MCF 10A (cell line): ENCODE measurements at regions not wholly inside any gene's neighbourhood (a gene's known extent, or its start where the extent isn't known, plus 50 kb on each side); places are given as distances from the start of the nearest gene placed in this dataset.

Source experiments
- BruUV-seq: library from RNA; stranded (reverse); fragments of 400-500 nt; replicated peaks from 2 replicates; lab custom pipeline; 2021; lab: Mats Ljungman, UMichigan
- CTCF ChIA-PET: fragments of 300-600 bp; sonication (Branson Sonifier 250); formaldehyde crosslinking; extraction: SDS; loops from one replicate; lab custom pipeline; 2021; ENCODE audit warnings: antibody characterized with exemption, inconsistent platforms; lab: Yijun Ruan, JAX
- POLR2A ChIA-PET: fragments of 300-600, 350-650 bp; sonication (Branson Sonifier 250); formaldehyde crosslinking; extraction: SDS; loops from one replicate; lab custom pipeline; 2020; ENCODE audit warnings: antibody characterized with exemption, inconsistent platforms; lab: Yijun Ruan, JAX
- DNase-seq: peaks from one replicate; pipeline ENCODE4 v3.0.0-alpha.2; 2018; ENCODE audit not compliant: unreplicated experiment
- H3K27ac Mint-ChIP-seq: one replicate; pipeline ENCODE4 v1.8.0; 2022; ENCODE audit warnings: mild to moderate bottlenecking, low read depth, mixed read lengths; ENCODE audit not compliant: unreplicated experiment
- H3K27me3 Mint-ChIP-seq: one replicate; pipeline ENCODE4 v1.8.0; 2022; ENCODE audit warnings: mixed read lengths; ENCODE audit not compliant: insufficient read depth, unreplicated experiment
- H3K36me3 Mint-ChIP-seq: one replicate; pipeline ENCODE4 v1.8.0; 2022; ENCODE audit warnings: mild to moderate bottlenecking, moderate library complexity, mixed read lengths; ENCODE audit not compliant: insufficient read depth, unreplicated experiment
- H3K4me1 Mint-ChIP-seq: one replicate; pipeline ENCODE4 v1.8.0; 2022; ENCODE audit warnings: mixed read lengths; ENCODE audit not compliant: insufficient read depth, unreplicated experiment
- H3K4me3 Mint-ChIP-seq: one replicate; pipeline ENCODE4 v1.8.0; 2022; ENCODE audit warnings: mild to moderate bottlenecking, moderate library complexity, mixed read lengths; ENCODE audit not compliant: unreplicated experiment
- H3K9me3 Mint-ChIP-seq: one replicate; pipeline ENCODE4 v1.8.0; 2022; ENCODE audit warnings: mixed read lengths; ENCODE audit not compliant: unreplicated experiment
- CTCF ChIP-seq: fragments of 200-600 bp; IDR thresholded peaks from one replicate; pipeline ENCODE4 v1.8.0; 2022; ENCODE audit warnings: antibody characterized with exemption, mild to moderate bottlenecking; ENCODE audit not compliant: unreplicated experiment
- intact Hi-C: fragments of 100-400 bp; cut with micrococcal nuclease; formaldehyde crosslinking; loops from 2 replicates; pipeline ENCODE4 v1.14.1; 2022

- Mint-ChIP-seq H3K27ac (no peak overlapping the region), H3K4me3 (no peak overlapping the region), H3K36me3 (peaks cover 6% of the 10 kb centered on the region), H3K27me3 (no peaks in the 10 kb centered on the region), H3K4me1 (no peaks in the 10 kb centered on the region), H3K9me3 (peaks cover 11% of the 10 kb centered on the region)
- no peak for TF ChIP-seq CTCF
- CTCF ChIA-PET: interaction anchor here (0.6 kb wide), 1 partner anchor 457 kb away, joined by 3 read pairs; no protein-coding TSS in a partner anchor
- DNase-seq: no peak
- no TSS peak for BruUV-seq
- intact Hi-C loops: no loop called here
- POLR2A ChIA-PET: interaction anchor here (0.6 kb wide), 1 partner anchor 429 kb away, joined by 3 read pairs; no protein-coding TSS in a partner anchor
These were observed 90.0 kb upstream of the SLC35B3 start for GRCh38 chr6:8525370-8525769.

- no peak for DNase-seq
- Mint-ChIP-seq H3K4me3 (no peak overlapping the region), H3K36me3 (no peaks in the 10 kb centered on the region), H3K9me3 (no peaks in the 10 kb centered on the region), H3K4me1 (no peaks in the 10 kb centered on the region), H3K27me3 (no peaks in the 10 kb centered on the region), H3K27ac (no peak overlapping the region)
- no peak for TF ChIP-seq CTCF
- POLR2A ChIA-PET: interaction anchor here (1.6 kb wide), 1 partner anchor 9 kb away, joined by 4 read pairs; no protein-coding TSS in a partner anchor
- CTCF ChIA-PET: interaction anchor here (1.1 to 2.1 kb wide), 2 partner anchors 10 to 14 kb away, joined by 6 read pairs; no protein-coding TSS in a partner anchor
- BruUV-seq: no TSS peak
- intact Hi-C loops: no loop called here
These were observed 77.8 kb upstream of the SLC35B3 start for GRCh38 chr6:8513174-8513573.

GRCh38 chr6:8507286-8507685 lies 71.9 kb upstream of the SLC35B3 start:
- no TSS peak for BruUV-seq
- H3K4me3 Mint-ChIP-seq: no peak overlapping the region
- no peak overlapping the region for H3K27ac Mint-ChIP-seq
- no peaks in the 10 kb centered on the region for H3K4me1 Mint-ChIP-seq
- no peak for DNase-seq
- CTCF ChIA-PET: no interaction called here
- POLR2A ChIA-PET: no interaction called here
- no peaks in the 10 kb centered on the region for H3K36me3 Mint-ChIP-seq
- H3K9me3 Mint-ChIP-seq: no peaks in the 10 kb centered on the region
- intact Hi-C loops: no loop called here
- no peak for TF ChIP-seq CTCF
- no peaks in the 10 kb centered on the region for H3K27me3 Mint-ChIP-seq

GRCh38 chr6:8506126-8506525 lies 70.8 kb upstream of the SLC35B3 start:
- TF ChIP-seq CTCF: no peak
- H3K27me3 Mint-ChIP-seq: no peaks in the 10 kb centered on the region
- no peaks in the 10 kb centered on the region for H3K36me3 Mint-ChIP-seq
- intact Hi-C loops: no loop called here
- ChIA-PET CTCF (interaction anchor here (0.6 kb wide), 1 partner anchor 120 kb away, joined by 3 read pairs; no protein-coding TSS in a partner anchor), POLR2A (interaction anchor here (0.6 kb wide), 1 partner anchor 43 kb away, joined by 3 read pairs; no protein-coding TSS in a partner anchor)
- no peak for DNase-seq
- no TSS peak for BruUV-seq
- no peaks in the 10 kb centered on the region for H3K9me3 Mint-ChIP-seq
- no peak overlapping the region for H3K4me3 Mint-ChIP-seq
- H3K27ac Mint-ChIP-seq: no peak overlapping the region
- H3K4me1 Mint-ChIP-seq: no peaks in the 10 kb centered on the region
